Keratinocyte (primary cell): ENCODE measurements at regions not wholly inside any gene's neighbourhood (a gene's known extent, or its start where the extent isn't known, plus 50 kb on each side); places are given as distances from the start of the nearest gene placed in this dataset.

Source experiments
- DNase-seq: peaks from one replicate; pipeline ENCODE4 v3.0.0-alpha.2; 2011; ENCODE audit warnings: low read depth, missing footprints, low spot score
- FAIRE-seq: peaks from 2 replicates; lab custom pipeline; 2011; peaks lifted over from hg19 to GRCh38; lab: Jason Lieb, UNC
- H2AFZ ChIP-seq: 2 replicates; pipeline ENCODE4 v1.6.0; 2012; ENCODE audit warnings: low read length, control low read depth, inconsistent platforms; ENCODE audit not compliant: control insufficient read depth
- H3K27ac ChIP-seq: 2 replicates; pipeline ENCODE4 v1.5.1; 2011; ENCODE audit warnings: low read length; ENCODE audit not compliant: control insufficient read depth, insufficient read depth
- H3K27me3 ChIP-seq: 3 replicates; pipeline ENCODE4 v1.6.0; 2011; ENCODE audit warnings: low read length; ENCODE audit not compliant: control insufficient read depth, insufficient read depth; ENCODE audit errors: extremely low read depth
- H3K36me3 ChIP-seq, 2 experiments: 2 replicates in 1 of 2; 3 replicates in 1 of 2; pipeline ENCODE4 v1.5.1; 2011; ENCODE audit warnings: low read length in 2 of 2, mild to moderate bottlenecking in 1 of 2; ENCODE audit not compliant: control insufficient read depth in 2 of 2, insufficient read depth in 2 of 2; ENCODE audit errors: extremely low read depth in 1 of 2
- H3K4me1 ChIP-seq: 3 replicates; pipeline ENCODE4 v1.5.1; 2011; ENCODE audit warnings: low read length; ENCODE audit not compliant: control insufficient read depth, insufficient read depth; ENCODE audit errors: extremely low read depth
- H3K4me2 ChIP-seq: 3 replicates; pipeline ENCODE4 v1.6.0; 2011; ENCODE audit warnings: low read depth, low read length; ENCODE audit not compliant: control insufficient read depth, insufficient read depth; ENCODE audit errors: extremely low read depth
- H3K4me3 ChIP-seq, 3 experiments: fragments of 200-600 bp in 1 of 3; sonication (generic) in 1 of 3; 2 replicates in 2 of 3; 3 replicates in 1 of 3; pipeline ENCODE4 v1.5.1; 2011 to 2016; ENCODE audit warnings: low read length in 3 of 3, mild to moderate bottlenecking in 3 of 3, control low read depth in 2 of 3, inconsistent platforms in 1 of 3, low read depth in 1 of 3, mixed read lengths in 1 of 3, mixed run types in 1 of 3, moderate library complexity in 1 of 3; ENCODE audit not compliant: control insufficient read depth in 2 of 3, insufficient read depth in 2 of 3; ENCODE audit errors: extremely low read depth in 1 of 3
- H3K79me2 ChIP-seq: 2 replicates; pipeline ENCODE4 v1.6.0; 2012; ENCODE audit warnings: low read length; ENCODE audit not compliant: control insufficient read depth, insufficient read depth
- H3K9ac ChIP-seq: 3 replicates; pipeline ENCODE4 v1.6.0; 2011; ENCODE audit warnings: low read length; ENCODE audit not compliant: control insufficient read depth, insufficient read depth; ENCODE audit errors: extremely low read depth
- H3K9me1 ChIP-seq: 3 replicates; pipeline ENCODE4 v1.6.0; 2011; ENCODE audit warnings: low read length; ENCODE audit not compliant: control insufficient read depth, insufficient read depth; ENCODE audit errors: extremely low read depth
- H3K9me3 ChIP-seq: 2 replicates; pipeline ENCODE4 v1.5.1; 2012; ENCODE audit warnings: low read depth, low read length; ENCODE audit not compliant: control insufficient read depth
- H4K20me1 ChIP-seq: 3 replicates; pipeline ENCODE4 v1.6.0; 2011; ENCODE audit warnings: low read length; ENCODE audit not compliant: control insufficient read depth, insufficient read depth; ENCODE audit errors: extremely low read depth
- EZH2 ChIP-seq: IDR thresholded peaks from one replicate; pipeline ENCODE4 v1.6.1; 2012; ENCODE audit warnings: inconsistent platforms, mild to moderate bottlenecking, low read length, moderate library complexity
- dilution Hi-C: fragments of 300-500 bp; cut with MboI; formaldehyde crosslinking; loops from one replicate; pipeline ENCODE4 v1.7.0; 2020; ENCODE audit warnings: low sequenced_read_pairs; ENCODE audit not compliant: extremely low pct_ligation_motif_present
- TF ChIP-seq, protein P1 (sequence below), 3 experiments: IDR thresholded peaks in 1 of 3; conservative IDR thresholded peaks in 1 of 3; optimal IDR thresholded peaks in 1 of 3; 2 replicates in 2 of 3; 3 replicates in 1 of 3; pipeline versions ENCODE3 to v1.5.1; 2011; ENCODE audit warnings: low read length in 3 of 3, mild to moderate bottlenecking in 3 of 3, moderate library complexity in 2 of 3, control low read depth in 1 of 3, inconsistent platforms in 1 of 3; ENCODE audit not compliant: insufficient read depth in 2 of 3; ENCODE audit errors: extremely low read depth in 1 of 3

DNA sequence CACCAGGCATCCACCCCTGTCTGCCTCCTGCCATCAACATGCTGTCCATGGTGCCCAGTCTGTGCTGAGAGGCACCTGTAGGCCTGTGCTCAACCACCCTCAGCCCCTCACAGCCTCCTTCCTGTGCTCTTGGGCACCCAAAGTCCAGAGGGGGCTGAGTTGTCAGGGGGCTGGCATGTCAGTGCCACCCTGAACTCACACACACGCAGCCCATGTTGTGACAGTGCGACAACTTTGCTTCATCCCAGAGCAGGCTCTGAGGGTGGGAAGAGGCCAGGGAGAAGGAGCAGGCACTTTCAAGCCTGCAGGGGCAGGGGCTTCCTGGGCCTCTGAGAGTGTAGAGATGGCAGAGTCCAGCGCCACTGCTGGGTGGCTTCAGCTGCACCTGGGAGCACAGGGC lies 491.0 kb downstream of the TMEM135 start:
- H3K9ac ChIP-seq = no peak overlapping the region
- H3K79me2 ChIP-seq = no peaks in the 10 kb centered on the region
- dilution Hi-C loops = no loop called here
- TF ChIP-seq, protein P1, sequence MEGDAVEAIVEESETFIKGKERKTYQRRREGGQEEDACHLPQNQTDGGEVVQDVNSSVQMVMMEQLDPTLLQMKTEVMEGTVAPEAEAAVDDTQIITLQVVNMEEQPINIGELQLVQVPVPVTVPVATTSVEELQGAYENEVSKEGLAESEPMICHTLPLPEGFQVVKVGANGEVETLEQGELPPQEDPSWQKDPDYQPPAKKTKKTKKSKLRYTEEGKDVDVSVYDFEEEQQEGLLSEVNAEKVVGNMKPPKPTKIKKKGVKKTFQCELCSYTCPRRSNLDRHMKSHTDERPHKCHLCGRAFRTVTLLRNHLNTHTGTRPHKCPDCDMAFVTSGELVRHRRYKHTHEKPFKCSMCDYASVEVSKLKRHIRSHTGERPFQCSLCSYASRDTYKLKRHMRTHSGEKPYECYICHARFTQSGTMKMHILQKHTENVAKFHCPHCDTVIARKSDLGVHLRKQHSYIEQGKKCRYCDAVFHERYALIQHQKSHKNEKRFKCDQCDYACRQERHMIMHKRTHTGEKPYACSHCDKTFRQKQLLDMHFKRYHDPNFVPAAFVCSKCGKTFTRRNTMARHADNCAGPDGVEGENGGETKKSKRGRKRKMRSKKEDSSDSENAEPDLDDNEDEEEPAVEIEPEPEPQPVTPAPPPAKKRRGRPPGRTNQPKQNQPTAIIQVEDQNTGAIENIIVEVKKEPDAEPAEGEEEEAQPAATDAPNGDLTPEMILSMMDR (optimal IDR thresholded peaks at IDR 0.05 in 1 of 3, IDR thresholded peaks at IDR 0.05 in 1 of 3, conservative IDR thresholded peaks at IDR 0.05 in 1 of 3; ENCODE audit: extremely low read depth in 1 of 3, insufficient read depth in 2 of 3, low read length in 3 of 3) = no peak
- no peak for TF ChIP-seq EZH2
- H3K9me1 ChIP-seq = no peaks in the 10 kb centered on the region
- FAIRE-seq (no peak), DNase-seq (no peak)
- H3K27me3 ChIP-seq = no peaks in the 10 kb centered on the region
- H3K4me2 ChIP-seq = no peak overlapping the region
- H4K20me1 ChIP-seq = no peaks in the 10 kb centered on the region
- H3K4me3 ChIP-seq = no peak overlapping the region
- no peaks in the 10 kb centered on the region for H3K36me3 ChIP-seq
- no peak overlapping the region for H3K27ac ChIP-seq
- no peak overlapping the region for H2AFZ ChIP-seq
- no peaks in the 10 kb centered on the region for H3K4me1 ChIP-seq
- H3K9me3 ChIP-seq = no peaks in the 10 kb centered on the region

DNA sequence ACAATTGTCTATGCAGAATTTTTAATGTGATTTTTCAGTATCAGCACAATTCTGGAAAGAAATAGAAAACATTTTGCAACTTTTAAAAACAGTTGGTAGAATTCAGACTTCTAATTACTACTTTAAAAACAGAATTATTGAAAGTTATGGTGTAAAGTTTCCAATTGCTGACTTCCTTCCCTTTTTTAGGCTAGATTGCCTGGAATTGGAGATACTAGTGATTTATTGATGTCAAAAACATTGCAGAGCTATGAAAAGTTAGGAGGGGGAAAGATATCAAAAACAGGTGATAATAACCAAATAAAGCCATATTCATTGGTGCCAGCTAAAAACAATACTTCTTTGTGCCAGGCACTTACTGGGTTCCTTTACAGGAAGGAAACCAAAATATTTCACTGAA lies 485.5 kb downstream of the TMEM135 start:
- no peak for TF ChIP-seq EZH2
- TF ChIP-seq, protein P1 (optimal IDR thresholded peaks at IDR 0.05 in 1 of 3, IDR thresholded peaks at IDR 0.05 in 1 of 3, conservative IDR thresholded peaks at IDR 0.05 in 1 of 3; ENCODE audit: extremely low read depth in 1 of 3, insufficient read depth in 2 of 3, low read length in 3 of 3) = no peak
- H3K9ac ChIP-seq = no peak overlapping the region
- H3K9me1 ChIP-seq = no peaks in the 10 kb centered on the region
- H2AFZ ChIP-seq = no peak overlapping the region
- no peaks in the 10 kb centered on the region for H3K4me1 ChIP-seq
- H3K4me3 ChIP-seq = no peak overlapping the region
- H3K27ac ChIP-seq = no peak overlapping the region
- no peaks in the 10 kb centered on the region for H3K9me3 ChIP-seq
- dilution Hi-C loops = no loop called here
- H3K36me3 ChIP-seq = no peaks in the 10 kb centered on the region
- DNase-seq (no peak), FAIRE-seq (no peak)
- no peaks in the 10 kb centered on the region for H3K27me3 ChIP-seq
- no peak overlapping the region for H3K4me2 ChIP-seq
- H3K79me2 ChIP-seq = no peaks in the 10 kb centered on the region
- H4K20me1 ChIP-seq = no peaks in the 10 kb centered on the region
